Stimulated activated CD8-positive, alpha-beta memory T cell treated with anti-CD3 and anti-CD28 coated beads, Interleukin-15, amount 100 ng/mL, for 1 hour (primary cell): ENCODE measurements at regions not wholly inside any gene's neighbourhood (a gene's known extent, or its start where the extent isn't known, plus 50 kb on each side); places are given as distances from the start of the nearest gene placed in this dataset.
"Not testable (repeated sequence)": the region's sequence is repeated elsewhere in the genome, so short reads cannot be mapped to it uniquely, and the experiment has no call there.

Experiments
- DNase-seq: peaks from one replicate; pipeline ENCODE4 v3.0.0-alpha.2; 2020; ENCODE audit warnings: low read depth

- no peak for DNase-seq
Observed at GRCh38 chr5:1652873-1653697, 129.3 kb upstream of the LPCAT1 start.

- no peak for DNase-seq
Observed at GRCh38 chr5:1651971-1652872, 128.5 kb upstream of the LPCAT1 start.

GRCh38 chr5:1651250-1651649, 127.5 kb upstream of the LPCAT1 start:
- DNase-seq = no peak

GRCh38 chr5:1649554-1649953, 125.8 kb upstream of the LPCAT1 start:
- no peak for DNase-seq

GRCh38 chr5:1648806-1649205, 125.0 kb upstream of the LPCAT1 start:
- no peak for DNase-seq

- no peak for DNase-seq
Observed at GRCh38 chr5:1647580-1647979, 123.8 kb upstream of the LPCAT1 start.

- peak; percentile 65 for DNase-seq
Observed at GRCh38 chr5:1644810-1645571, 121.2 kb upstream of the LPCAT1 start.

GRCh38 chr5:1644393-1644809, 120.6 kb upstream of the LPCAT1 start:
- DNase-seq = not testable (repeated sequence)

GRCh38 chr5:1643651-1644392, 120.1 kb upstream of the LPCAT1 start:
- no peak for DNase-seq

GRCh38 chr5:1642621-1643061, 118.9 kb upstream of the LPCAT1 start:
- no peak for DNase-seq

GRCh38 chr5:1642221-1642620, 118.5 kb upstream of the LPCAT1 start:
- DNase-seq = no peak

- peak; percentile 52 for DNase-seq
Observed at GRCh38 chr5:1641560-1642166, 117.9 kb upstream of the LPCAT1 start.

- no peak for DNase-seq
Observed at GRCh38 chr5:1641041-1641440, 117.3 kb upstream of the LPCAT1 start.

GRCh38 chr5:1640421-1640881, 116.7 kb upstream of the LPCAT1 start:
- DNase-seq = no peak

GRCh38 chr5:1639757-1640156, 116.0 kb upstream of the LPCAT1 start:
- DNase-seq = no peak

- DNase-seq = no peak
Observed at GRCh38 chr5:1638658-1639400, 115.1 kb upstream of the LPCAT1 start.

- no peak for DNase-seq
Observed at GRCh38 chr5:1637639-1638481, 114.1 kb upstream of the LPCAT1 start.

GRCh38 chr5:1636981-1637638, 113.3 kb upstream of the LPCAT1 start:
- DNase-seq = no peak
